Muscle of back (tissue), 3 donors: ENCODE measurements at regions not wholly inside any gene's neighbourhood (a gene's known extent, or its start where the extent isn't known, plus 50 kb on each side); places are given as distances from the start of the nearest gene placed in this dataset.

Source experiments
- DNase-seq, 3 donors: peaks; one replicate each; pipeline versions ENCODE4 v3.0.0 to v3.0.0-alpha.2; 2013

- no peak for DNase-seq
Observed at GRCh38 chr5:17893026-17893635, 258.9 kb downstream of the TAF11L14 start.

- DNase-seq, result no peak
Observed at GRCh38 chr5:17895288-17896033, 261.2 kb downstream of the TAF11L14 start.

GRCh38 chr5:17896605-17897004, 262.3 kb downstream of the TAF11L14 start:
- no peak for DNase-seq

- DNase-seq, result no peak
Observed at GRCh38 chr5:17897776-17898175, 263.5 kb downstream of the TAF11L14 start.

- no peak for DNase-seq
Observed at GRCh38 chr5:17898766-17899165, 264.5 kb downstream of the TAF11L14 start.

GRCh38 chr5:17907094-17907493, 272.8 kb downstream of the TAF11L14 start:
- no peak for DNase-seq

GRCh38 chr5:17910318-17910717, 276.1 kb downstream of the TAF11L14 start:
- no peak for DNase-seq

- no peak for DNase-seq
Observed at GRCh38 chr5:17912794-17913193, 278.5 kb downstream of the TAF11L14 start.

GRCh38 chr5:17916446-17916845, 282.2 kb downstream of the TAF11L14 start:
- no peak for DNase-seq

- no peak for DNase-seq
Observed at GRCh38 chr5:17917465-17917864, 283.2 kb downstream of the TAF11L14 start.

- peak; percentile 12 to 48 (median 17) for DNase-seq
Observed at GRCh38 chr5:17918373-17919104, 284.3 kb downstream of the TAF11L14 start.

- DNase-seq, result peak; percentile 7 to 65 (median 19)
Observed at GRCh38 chr5:17925276-17925675, 291.0 kb downstream of the TAF11L14 start.

GRCh38 chr5:17928581-17928981, 294.3 kb downstream of the TAF11L14 start:
- DNase-seq, result peak; percentile 8 to 73 (median 71)

GRCh38 chr5:17929171-17929570, 294.9 kb downstream of the TAF11L14 start:
- peak in 2 of 3 donors; percentile 33 to 52 for DNase-seq

GRCh38 chr5:17930346-17930745, 296.1 kb downstream of the TAF11L14 start:
- no peak for DNase-seq

GRCh38 chr5:17944046-17944445, 309.8 kb downstream of the TAF11L14 start:
- DNase-seq, result no peak

- DNase-seq, result no peak
Observed at GRCh38 chr5:17947029-17947428, 312.8 kb downstream of the TAF11L14 start.

- no peak for DNase-seq
Observed at GRCh38 chr5:17951392-17952169, 317.3 kb downstream of the TAF11L14 start.

GRCh38 chr5:17952231-17952630, 318.0 kb downstream of the TAF11L14 start:
- no peak for DNase-seq

- DNase-seq, result no peak
Observed at GRCh38 chr5:17964067-17964466, 329.8 kb downstream of the TAF11L14 start.

GRCh38 chr5:17966640-17967402, 332.6 kb downstream of the TAF11L14 start:
- DNase-seq, result no peak
